PC-9 (cell line): ENCODE measurements at regions not wholly inside any gene's neighbourhood (a gene's known extent, or its start where the extent isn't known, plus 50 kb on each side); places are given as distances from the start of the nearest gene placed in this dataset.

Source experiments
- BruUV-seq: library from RNA; stranded (reverse); fragments of 400-500 nt; replicated peaks from 2 replicates; lab custom pipeline; 2021; lab: Mats Ljungman, UMichigan
- CTCF ChIA-PET: fragments of 300-600 bp; sonication (Branson Sonifier 250); formaldehyde crosslinking; loops from one replicate; lab custom pipeline; 2022; ENCODE audit warnings: antibody characterized with exemption; lab: Charles Lee
- POLR2A ChIA-PET: fragments of 300-600 bp; sonication (Branson Sonifier 250); formaldehyde crosslinking; loops from one replicate; lab custom pipeline; 2022; ENCODE audit warnings: antibody characterized with exemption; ENCODE audit not compliant: unreplicated experiment; lab: Charles Lee
- DNase-seq, 2 experiments: peaks; one replicate each; pipeline versions ENCODE4 v3.0.0 to v3.0.0-alpha.2; 2015 to 2022; ENCODE audit warnings: mixed read lengths in 1 of 2
- H2AFZ ChIP-seq: fragments of 200-600 bp; sonication (generic); 2 replicates; pipeline ENCODE4 v1.8.1; 2017; ENCODE audit warnings: antibody characterized with exemption
- H3F3A ChIP-seq: fragments of 200-600 bp; sonication (generic); 2 replicates; pipeline ENCODE4 v1.8.1; 2017; ENCODE audit warnings: antibody characterized with exemption, mild to moderate bottlenecking, low read depth; ENCODE audit not compliant: insufficient read depth
- H3K27ac ChIP-seq: fragments of 200-600 bp; sonication (generic); 2 replicates; pipeline ENCODE4 v1.6.1; 2016; ENCODE audit warnings: mixed run types
- H3K27me3 ChIP-seq: fragments of 200-600 bp; sonication (generic); 2 replicates; pipeline ENCODE4 v1.6.1; 2016; ENCODE audit warnings: low read depth, mixed run types; ENCODE audit not compliant: insufficient read depth
- H3K36me3 ChIP-seq: fragments of 200-600 bp; sonication (generic); 2 replicates; pipeline ENCODE4 v1.6.1; 2016; ENCODE audit warnings: low read depth, mixed run types
- H3K4me1 ChIP-seq: fragments of 200-600 bp; sonication (generic); replicated peaks from 2 replicates; pipeline ENCODE4 v1.6.1; 2016; ENCODE audit warnings: mixed run types; ENCODE audit not compliant: insufficient read depth
- H3K4me2 ChIP-seq: fragments of 200-600 bp; sonication (generic); 2 replicates; pipeline ENCODE4 v1.6.1; 2017; ENCODE audit warnings: mixed run types
- H3K4me3 ChIP-seq: fragments of 200-600 bp; sonication (generic); 2 replicates; pipeline ENCODE4 v1.6.1; 2016; ENCODE audit warnings: mixed run types
- H3K79me2 ChIP-seq: fragments of 200-600 bp; sonication (generic); 2 replicates; pipeline ENCODE4 v1.6.1; 2017; ENCODE audit warnings: low read depth, mixed run types
- H3K9me2 ChIP-seq: fragments of 200-600 bp; sonication (generic); 2 replicates; pipeline ENCODE4 v1.8.1; 2017; ENCODE audit warnings: mild to moderate bottlenecking; ENCODE audit not compliant: insufficient read depth
- H3K9me3 ChIP-seq: fragments of 200-600 bp; sonication (generic); 2 replicates; pipeline ENCODE4 v1.8.1; 2016; ENCODE audit warnings: low read depth; ENCODE audit not compliant: insufficient read depth
- H4K20me1 ChIP-seq: fragments of 200-600 bp; sonication (generic); 2 replicates; pipeline ENCODE4 v1.8.1; 2017; ENCODE audit not compliant: insufficient read depth
- EZH2 ChIP-seq: fragments of 200-600 bp; sonication (generic); IDR thresholded peaks from 2 replicates; pipeline ENCODE4 v1.8.0; 2017; ENCODE audit warnings: antibody characterized with exemption, low read depth
- intact Hi-C: fragments of 100-400 bp; cut with micrococcal nuclease; formaldehyde crosslinking; loops from one replicate; pipeline ENCODE4 v1.10.0; 2022; ENCODE audit not compliant: unreplicated experiment
- TF ChIP-seq, protein P1 (sequence below): fragments of 200-600 bp; sonication (generic); conservative IDR thresholded peaks from 2 replicates; pipeline ENCODE4 v1.6.1; 2017; ENCODE audit warnings: mixed run types, antibody characterized with exemption, mild to moderate bottlenecking, moderate library complexity

DNA sequence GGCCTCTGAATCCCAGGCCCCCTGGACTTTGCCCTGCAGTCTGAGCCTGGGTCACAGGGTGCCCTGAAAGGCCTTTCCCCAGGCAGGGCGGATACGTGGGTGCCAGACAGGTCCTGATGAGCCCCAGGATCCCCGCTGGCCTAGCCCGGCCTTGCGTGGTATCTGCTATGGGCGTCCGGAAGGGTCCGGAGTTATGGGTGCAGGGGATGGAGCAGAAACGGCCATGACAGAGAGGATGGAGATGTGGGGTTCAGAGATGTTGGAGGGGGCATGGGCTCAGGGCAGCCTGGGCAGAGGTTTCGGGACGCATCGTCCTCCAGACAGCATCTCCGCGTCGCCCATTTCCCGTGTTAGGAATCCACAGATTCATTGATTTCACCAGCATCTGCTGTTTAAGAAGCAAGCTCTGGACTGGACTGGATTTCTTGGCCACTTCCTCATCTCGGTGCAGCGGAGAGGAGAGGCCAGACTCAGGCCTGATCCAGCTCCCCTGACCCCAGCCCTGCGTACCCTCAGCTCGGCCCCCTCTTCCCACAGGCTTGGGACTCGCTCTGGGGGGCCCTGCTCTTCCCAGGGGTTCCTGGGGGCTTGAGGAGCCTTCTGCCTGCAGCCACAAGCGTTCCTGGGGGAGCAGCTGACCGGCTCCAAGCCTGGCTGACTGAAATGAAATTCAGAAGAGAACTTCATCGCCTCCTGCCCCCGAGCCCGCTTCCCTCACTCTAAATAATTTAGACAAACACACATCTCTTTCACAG, 86.9 kb upstream of the ADRA2C start:
- no peaks in the 10 kb centered on the region for H3K79me2 ChIP-seq
- TF ChIP-seq EZH2, result no peak
- TF ChIP-seq, protein P1, sequence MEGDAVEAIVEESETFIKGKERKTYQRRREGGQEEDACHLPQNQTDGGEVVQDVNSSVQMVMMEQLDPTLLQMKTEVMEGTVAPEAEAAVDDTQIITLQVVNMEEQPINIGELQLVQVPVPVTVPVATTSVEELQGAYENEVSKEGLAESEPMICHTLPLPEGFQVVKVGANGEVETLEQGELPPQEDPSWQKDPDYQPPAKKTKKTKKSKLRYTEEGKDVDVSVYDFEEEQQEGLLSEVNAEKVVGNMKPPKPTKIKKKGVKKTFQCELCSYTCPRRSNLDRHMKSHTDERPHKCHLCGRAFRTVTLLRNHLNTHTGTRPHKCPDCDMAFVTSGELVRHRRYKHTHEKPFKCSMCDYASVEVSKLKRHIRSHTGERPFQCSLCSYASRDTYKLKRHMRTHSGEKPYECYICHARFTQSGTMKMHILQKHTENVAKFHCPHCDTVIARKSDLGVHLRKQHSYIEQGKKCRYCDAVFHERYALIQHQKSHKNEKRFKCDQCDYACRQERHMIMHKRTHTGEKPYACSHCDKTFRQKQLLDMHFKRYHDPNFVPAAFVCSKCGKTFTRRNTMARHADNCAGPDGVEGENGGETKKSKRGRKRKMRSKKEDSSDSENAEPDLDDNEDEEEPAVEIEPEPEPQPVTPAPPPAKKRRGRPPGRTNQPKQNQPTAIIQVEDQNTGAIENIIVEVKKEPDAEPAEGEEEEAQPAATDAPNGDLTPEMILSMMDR, result no peak
- CTCF ChIA-PET, result no interaction called here

DNA sequence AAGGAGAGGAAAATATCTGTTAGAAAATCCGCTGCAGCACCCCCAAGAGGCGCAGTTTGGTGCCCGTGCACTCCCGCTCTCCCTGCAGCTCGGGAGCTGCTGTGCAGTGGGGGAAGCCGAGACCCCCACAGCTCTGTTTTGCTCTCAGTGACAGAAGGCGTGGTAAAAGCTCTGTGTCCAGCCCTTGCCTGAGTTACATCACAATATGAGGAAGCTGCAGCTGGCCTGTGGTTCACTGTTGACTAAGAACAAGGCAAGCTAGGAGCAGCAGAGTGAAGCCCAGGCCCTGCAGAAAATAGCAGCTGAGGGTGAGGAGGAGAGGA, 88.5 kb upstream of the ADRA2C start:
- intact Hi-C loops, result no loop called here
- no peaks in the 10 kb centered on the region for H3K4me1 ChIP-seq
- H3K4me2 ChIP-seq, result no peak overlapping the region
- H3K27ac ChIP-seq, result no peak overlapping the region
- H3K9me3 ChIP-seq, result no peaks in the 10 kb centered on the region
- H3F3A ChIP-seq, result no peaks in the 10 kb centered on the region
- H3K36me3 ChIP-seq, result no peaks in the 10 kb centered on the region
- ChIA-PET CTCF (no interaction called here), POLR2A (no interaction called here)
- no peaks in the 10 kb centered on the region for H3K9me2 ChIP-seq
- no peaks in the 10 kb centered on the region for H4K20me1 ChIP-seq
- H2AFZ ChIP-seq, result no peak overlapping the region
- no peak for TF ChIP-seq EZH2
- TF ChIP-seq, protein P1, result no peak
- H3K4me3 ChIP-seq, result no peak overlapping the region
- DNase-seq, result no peak
- no TSS peak for BruUV-seq
- no peaks in the 10 kb centered on the region for H3K79me2 ChIP-seq
- H3K27me3 ChIP-seq, result peaks cover 78% of the 10 kb centered on the region

More for the DNA sequence above, 86.9 kb upstream of the ADRA2C start:
- H3K9me3 ChIP-seq, result no peaks in the 10 kb centered on the region
- no peak overlapping the region for H3K4me2 ChIP-seq
- H3F3A ChIP-seq, result no peaks in the 10 kb centered on the region
- no peak for DNase-seq
- no peaks in the 10 kb centered on the region for H4K20me1 ChIP-seq
- intact Hi-C loops, result no loop called here
- H3K4me1 ChIP-seq, result no peaks in the 10 kb centered on the region
- POLR2A ChIA-PET, result no interaction called here
- H3K9me2 ChIP-seq, result no peaks in the 10 kb centered on the region
- H3K4me3 ChIP-seq, result no peak overlapping the region
- H3K27ac ChIP-seq, result no peak overlapping the region
- no peak overlapping the region for H2AFZ ChIP-seq
- BruUV-seq, result no TSS peak
- no peaks in the 10 kb centered on the region for H3K36me3 ChIP-seq
- peaks cover 78% of the 10 kb centered on the region for H3K27me3 ChIP-seq

DNA sequence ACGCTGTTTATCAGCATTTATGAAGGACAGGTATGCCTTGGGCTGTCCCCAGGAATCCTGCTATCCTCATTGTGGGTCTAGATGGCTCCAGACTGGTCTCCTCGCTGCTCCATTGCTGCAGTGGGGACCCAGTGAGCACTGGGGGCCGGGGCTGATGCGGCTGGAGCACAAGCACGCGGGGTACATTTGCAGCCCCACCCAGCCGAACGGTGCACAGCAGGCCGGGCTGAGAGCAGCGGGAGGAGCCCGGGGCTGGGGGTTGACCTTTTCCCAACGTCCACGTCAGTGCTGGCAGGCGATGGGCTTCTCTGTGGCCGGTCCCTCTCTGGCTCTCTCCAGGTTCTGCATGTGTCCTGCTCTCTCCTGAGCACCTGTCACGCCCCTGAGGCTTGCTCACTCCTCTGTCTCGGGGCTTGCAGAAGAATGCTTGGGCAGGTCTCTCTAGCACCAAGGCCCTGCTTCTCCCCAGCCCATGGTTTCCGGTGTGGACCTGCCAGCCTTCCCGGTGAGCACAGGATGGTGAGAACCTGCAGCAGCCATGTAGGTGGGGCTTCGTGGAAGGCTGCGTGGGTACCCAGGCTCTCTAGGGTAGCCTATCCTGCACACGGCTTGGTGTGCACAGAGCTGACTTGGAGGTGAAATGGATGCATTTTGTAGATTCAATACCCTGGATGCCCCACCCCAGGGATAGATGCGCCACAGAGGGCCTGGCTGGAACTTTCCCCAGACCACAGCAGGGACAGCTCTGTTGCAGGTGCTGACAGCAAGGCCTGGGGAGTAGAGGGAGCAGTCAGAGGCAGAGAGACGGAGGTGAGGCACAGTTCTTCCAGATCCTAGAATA, 89.1 kb upstream of the ADRA2C start:
- no peak overlapping the region for H3K27ac ChIP-seq
- peaks cover 77% of the 10 kb centered on the region for H3K27me3 ChIP-seq
- no peaks in the 10 kb centered on the region for H4K20me1 ChIP-seq
- H3K4me1 ChIP-seq, result no peaks in the 10 kb centered on the region
- intact Hi-C loops, result no loop called here
- no peak for DNase-seq
- H3K9me2 ChIP-seq, result no peaks in the 10 kb centered on the region
- H3K4me3 ChIP-seq, result no peak overlapping the region
- BruUV-seq, result no TSS peak
- H3F3A ChIP-seq, result no peaks in the 10 kb centered on the region
- ChIA-PET POLR2A (no interaction called here), CTCF (no interaction called here)
- no peak for TF ChIP-seq EZH2
- TF ChIP-seq, protein P1, result no peak
- no peaks in the 10 kb centered on the region for H3K9me3 ChIP-seq
- H2AFZ ChIP-seq, result no peak overlapping the region
- H3K36me3 ChIP-seq, result no peaks in the 10 kb centered on the region
- no peaks in the 10 kb centered on the region for H3K79me2 ChIP-seq
- no peak overlapping the region for H3K4me2 ChIP-seq
